ENCODE measurements at regions not wholly inside any gene's neighbourhood (a gene's known extent, or its start where the extent isn't known, plus 50 kb on each side); places are given as distances from the start of the nearest gene placed in this dataset.
A peak's percentile ranks its signal among the peaks of the same experiment; 100 is the strongest.

DNA sequence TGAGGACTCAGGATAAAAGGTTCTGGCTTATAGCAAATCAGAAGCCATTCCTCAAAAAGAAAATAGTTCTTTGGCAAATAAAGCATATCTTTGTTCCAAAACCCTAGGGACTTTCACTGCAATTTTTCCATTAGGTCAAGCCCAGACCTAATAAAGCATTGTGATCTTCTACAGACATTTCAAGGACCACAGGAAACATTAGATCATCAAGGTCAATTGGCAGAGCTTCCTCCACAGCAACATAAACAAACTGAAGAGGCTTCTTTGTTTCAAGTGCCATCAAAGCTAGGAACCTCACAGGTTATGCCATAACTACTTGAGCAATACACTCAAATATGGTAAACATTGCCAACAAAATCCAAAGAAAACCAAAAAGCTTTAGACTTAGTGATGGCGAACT, 144.9 kb downstream of the ANXA5 start:
- ChIA-PET CTCF (interaction anchor here (1.0 kb wide), 1 partner anchor 20 kb away, joined by 3 read pairs; no protein-coding TSS in a partner anchor), POLR2A (interaction anchor here (0.7 kb wide), 1 partner anchor 42 kb away, joined by 3 read pairs; no protein-coding TSS in a partner anchor)
- Mint-ChIP-seq H3K27ac (ENCODE audit: low read depth, unreplicated experiment) (no peak overlapping the region), H3K36me3 (ENCODE audit: insufficient read depth, unreplicated experiment) (no peaks in the 10 kb centered on the region), H3K27me3 (ENCODE audit: insufficient read depth, unreplicated experiment) (no peaks in the 10 kb centered on the region), H3K4me3 (ENCODE audit: unreplicated experiment) (no peak overlapping the region), H3K4me1 (ENCODE audit: insufficient read depth, unreplicated experiment) (peaks cover 12% of the 10 kb centered on the region), H3K9me3 (ENCODE audit: unreplicated experiment) (peaks cover 7% of the 10 kb centered on the region)
- intact Hi-C loops (cut with micrococcal nuclease) = no loop called here
- DNase-seq (ENCODE audit: unreplicated experiment) = peak; percentile 54
- BruUV-seq (replicated peaks) = no TSS peak
- TF ChIP-seq CTCF (IDR thresholded peaks at IDR 0.05; ENCODE audit: unreplicated experiment) = no peak

GRCh38 chr4:121551271-121551670, 145.5 kb downstream of the ANXA5 start:
- BruUV-seq (replicated peaks) = no TSS peak
- intact Hi-C loops (cut with micrococcal nuclease) = no loop called here
- POLR2A ChIA-PET = no interaction called here

GRCh38 chr4:121541696-121542095, 155.1 kb downstream of the ANXA5 start:
- Mint-ChIP-seq H3K4me3 (ENCODE audit: unreplicated experiment) (no peak overlapping the region), H3K4me1 (ENCODE audit: insufficient read depth, unreplicated experiment) (no peaks in the 10 kb centered on the region), H3K27ac (ENCODE audit: low read depth, unreplicated experiment) (no peak overlapping the region), H3K9me3 (ENCODE audit: unreplicated experiment) (no peaks in the 10 kb centered on the region), H3K36me3 (ENCODE audit: insufficient read depth, unreplicated experiment) (no peaks in the 10 kb centered on the region), H3K27me3 (ENCODE audit: insufficient read depth, unreplicated experiment) (no peaks in the 10 kb centered on the region)
- ChIA-PET POLR2A (interaction anchor here (0.6 kb wide), 1 partner anchor 135 kb away, joined by 4 read pairs; no protein-coding TSS in a partner anchor), CTCF (interaction anchor here (0.6 to 2.1 kb wide), 4 partner anchors 22 to 114 kb away, joined by 3 to 8 read pairs (median 5); no protein-coding TSS in a partner anchor)
- no peak for TF ChIP-seq CTCF (IDR thresholded peaks at IDR 0.05; ENCODE audit: unreplicated experiment)
- BruUV-seq (replicated peaks) = no TSS peak
- DNase-seq (ENCODE audit: unreplicated experiment) = no peak
- intact Hi-C loops (cut with micrococcal nuclease) = no loop called here

More at GRCh38 chr4:121551271-121551670, 145.5 kb downstream of the ANXA5 start:
- no peak overlapping the region for H3K4me3 Mint-ChIP-seq (ENCODE audit: unreplicated experiment)
- H3K27ac Mint-ChIP-seq (ENCODE audit: low read depth, unreplicated experiment) = no peak overlapping the region
- peaks cover 7% of the 10 kb centered on the region for H3K9me3 Mint-ChIP-seq (ENCODE audit: unreplicated experiment)
- peaks cover 12% of the 10 kb centered on the region for H3K4me1 Mint-ChIP-seq (ENCODE audit: insufficient read depth, unreplicated experiment)
- peak; percentile 45 for DNase-seq (ENCODE audit: unreplicated experiment)
- TF ChIP-seq CTCF (IDR thresholded peaks at IDR 0.05; ENCODE audit: unreplicated experiment) = no peak
- no peaks in the 10 kb centered on the region for H3K27me3 Mint-ChIP-seq (ENCODE audit: insufficient read depth, unreplicated experiment)
- H3K36me3 Mint-ChIP-seq (ENCODE audit: insufficient read depth, unreplicated experiment) = no peaks in the 10 kb centered on the region
- CTCF ChIA-PET = interaction anchor here (1.0 kb wide), 1 partner anchor 19 kb away, joined by 3 read pairs; no protein-coding TSS in a partner anchor

DNA sequence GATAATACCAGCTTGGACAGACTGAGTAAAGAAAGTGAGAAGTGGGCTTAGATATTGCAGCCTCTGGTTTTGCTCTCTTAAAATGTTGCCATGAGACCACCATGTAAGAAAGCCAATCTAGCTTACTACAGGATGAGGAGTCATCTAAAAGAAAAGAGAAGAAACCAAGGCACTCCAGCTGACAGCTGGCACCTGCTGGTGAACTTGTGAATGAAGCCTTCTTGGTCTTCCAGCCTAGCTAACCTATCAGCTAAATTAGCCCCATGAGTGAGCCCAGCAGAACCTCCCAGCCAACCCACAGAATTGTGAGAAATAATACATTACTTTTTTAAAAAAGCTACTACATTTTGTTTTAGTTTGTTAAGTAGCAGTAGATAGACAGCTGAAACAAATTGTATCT, 154.5 kb upstream of the QRFPR start:
- no peak for TF ChIP-seq CTCF (IDR thresholded peaks at IDR 0.05; ENCODE audit: unreplicated experiment)
- ChIA-PET POLR2A (interaction anchor here (0.7 to 1.4 kb wide), 2 partner anchors 10 to 126 kb away, joined by 3 read pairs; no protein-coding TSS in a partner anchor), CTCF (interaction anchor here (0.9 kb wide), 1 partner anchor 200 kb away, joined by 6 read pairs; no protein-coding TSS in a partner anchor)
- no TSS peak for BruUV-seq (replicated peaks)
- Mint-ChIP-seq H3K36me3 (ENCODE audit: insufficient read depth, unreplicated experiment) (no peaks in the 10 kb centered on the region), H3K9me3 (ENCODE audit: unreplicated experiment) (no peaks in the 10 kb centered on the region), H3K27me3 (ENCODE audit: insufficient read depth, unreplicated experiment) (no peaks in the 10 kb centered on the region), H3K4me3 (ENCODE audit: unreplicated experiment) (no peak overlapping the region), H3K4me1 (ENCODE audit: insufficient read depth, unreplicated experiment) (no peaks in the 10 kb centered on the region), H3K27ac (ENCODE audit: low read depth, unreplicated experiment) (no peak overlapping the region)
- intact Hi-C loops (cut with micrococcal nuclease) = no loop called here
- no peak for DNase-seq (ENCODE audit: unreplicated experiment)

All from MCF 10A (cell line).